ENCODE measurements at regions not wholly inside any gene's neighbourhood (a gene's known extent, or its start where the extent isn't known, plus 50 kb on each side); places are given as distances from the start of the nearest gene placed in this dataset.

- TF ChIP-seq POLR2A (IDR thresholded peaks at IDR 0.05; ENCODE audit: low read length) (no peak), BCL3 (IDR thresholded peaks at IDR 0.05) (no peak), E2F6 (IDR thresholded peaks at IDR 0.05; ENCODE audit: borderline replicate concordance, low read depth) (no peak), CTCF (IDR thresholded peaks at IDR 0.05) (no peak), SMC3 (IDR thresholded peaks at IDR 0.05) (no peak), MAZ (IDR thresholded peaks at IDR 0.05; ENCODE audit: borderline replicate concordance, low read depth, low read length) (no peak), RNF2 (IDR thresholded peaks at IDR 0.05; ENCODE audit: borderline replicate concordance, low read depth) (no peak), JUN (IDR thresholded peaks at IDR 0.05) (no peak), HDAC2 (IDR thresholded peaks at IDR 0.05) (no peak), FOSB (CRISPR knock-in tag; IDR thresholded peaks at IDR 0.05) (no peak), ELK1 (IDR thresholded peaks at IDR 0.05; ENCODE audit: low read depth, low read length) (no peak)
Measured at GRCh38 chr4:27947302-27947701, 1086.7 kb downstream of the STIM2 start.
